Nephron (organoid): ENCODE measurements at regions not wholly inside any gene's neighbourhood (a gene's known extent, or its start where the extent isn't known, plus 50 kb on each side); places are given as distances from the start of the nearest gene placed in this dataset.
A peak's percentile ranks its signal among the peaks of the same experiment; 100 is the strongest.

Experiments
- H3K27ac Mint-ChIP-seq, 3 experiments: 2 replicates each; pipeline ENCODE4 v1.8.0; 2020; ENCODE audit warnings: mixed read lengths in 3 of 3, mild to moderate bottlenecking in 2 of 3, moderate library complexity in 1 of 3
- H3K27me3 Mint-ChIP-seq: 2 replicates; pipeline ENCODE4 v1.8.0; 2021; ENCODE audit warnings: low read depth, mild to moderate bottlenecking, moderate library complexity, mixed read lengths
- H3K36me3 Mint-ChIP-seq: 2 replicates; pipeline ENCODE4 v1.8.0; 2020; ENCODE audit warnings: low read depth, mixed read lengths
- H3K4me1 Mint-ChIP-seq: 2 replicates; pipeline ENCODE4 v1.8.0; 2020; ENCODE audit warnings: mixed read lengths
- H3K4me3 Mint-ChIP-seq, 3 experiments: 2 replicates each; pipeline ENCODE4 v1.8.0; 2020; ENCODE audit warnings: mild to moderate bottlenecking in 3 of 3, mixed read lengths in 3 of 3, moderate library complexity in 2 of 3
- H3K9me3 Mint-ChIP-seq: 2 replicates; pipeline ENCODE4 v1.8.0; 2020; ENCODE audit warnings: mixed read lengths
- CTCF ChIP-seq, 3 experiments: fragments of 200-600 bp; sonication (generic); IDR thresholded peaks; one replicate each; pipeline ENCODE4 v1.5.0; 2021; ENCODE audit warnings: antibody characterized with exemption in 3 of 3; ENCODE audit not compliant: unreplicated experiment in 3 of 3

- H3K9me3 Mint-ChIP-seq, result peaks cover 7% of the 10 kb centered on the region
- no peaks in the 10 kb centered on the region for H3K27me3 Mint-ChIP-seq
- no peaks in the 10 kb centered on the region for H3K4me1 Mint-ChIP-seq
- no peak overlapping the region for H3K27ac Mint-ChIP-seq
- H3K36me3 Mint-ChIP-seq, result no peaks in the 10 kb centered on the region
- no peak overlapping the region for H3K4me3 Mint-ChIP-seq
- TF ChIP-seq CTCF (IDR thresholded peaks at IDR 0.05; ENCODE audit: unreplicated experiment in 3 of 3), result no peak
Measured at GRCh38 chr1:60818969-60819701, 263.2 kb upstream of the NFIA start.

- Mint-ChIP-seq H3K36me3 (no peaks in the 10 kb centered on the region), H3K4me1 (peaks cover 16% of the 10 kb centered on the region), H3K27me3 (no peaks in the 10 kb centered on the region), H3K27ac (peak overlapping the region; percentile 42 to 68 (median 60)), H3K4me3 (no peak overlapping the region), H3K9me3 (peaks cover 7% of the 10 kb centered on the region)
- no peak for TF ChIP-seq CTCF (IDR thresholded peaks at IDR 0.05; ENCODE audit: unreplicated experiment in 3 of 3)
Measured at GRCh38 chr1:60813071-60813470, 269.3 kb upstream of the NFIA start.

GRCh38 chr1:60809204-60809980, 273.0 kb upstream of the NFIA start:
- peaks cover 7% of the 10 kb centered on the region for H3K36me3 Mint-ChIP-seq
- H3K9me3 Mint-ChIP-seq, result peaks cover 34% of the 10 kb centered on the region
- no peak overlapping the region for H3K27ac Mint-ChIP-seq
- no peaks in the 10 kb centered on the region for H3K27me3 Mint-ChIP-seq
- no peak for TF ChIP-seq CTCF (IDR thresholded peaks at IDR 0.05; ENCODE audit: unreplicated experiment in 3 of 3)
- H3K4me1 Mint-ChIP-seq, result peaks cover 16% of the 10 kb centered on the region
- no peak overlapping the region for H3K4me3 Mint-ChIP-seq

GRCh38 chr1:60808676-60809075, 273.7 kb upstream of the NFIA start:
- Mint-ChIP-seq H3K9me3 (peaks cover 36% of the 10 kb centered on the region), H3K4me3 (no peak overlapping the region), H3K4me1 (peaks cover 16% of the 10 kb centered on the region)

GRCh38 chr1:60802884-60803283, 279.5 kb upstream of the NFIA start:
- Mint-ChIP-seq H3K27ac (no peak overlapping the region), H3K9me3 (peaks cover 33% of the 10 kb centered on the region), H3K4me1 (no peaks in the 10 kb centered on the region), H3K36me3 (peaks cover 7% of the 10 kb centered on the region), H3K4me3 (no peak overlapping the region), H3K27me3 (no peaks in the 10 kb centered on the region)
- TF ChIP-seq CTCF (IDR thresholded peaks at IDR 0.05; ENCODE audit: unreplicated experiment in 3 of 3), result no peak

More at GRCh38 chr1:60808676-60809075, 273.7 kb upstream of the NFIA start:
- H3K36me3 Mint-ChIP-seq, result peaks cover 7% of the 10 kb centered on the region
- no peaks in the 10 kb centered on the region for H3K27me3 Mint-ChIP-seq
- TF ChIP-seq CTCF (IDR thresholded peaks at IDR 0.05; ENCODE audit: unreplicated experiment in 3 of 3), result no peak
- no peak overlapping the region for H3K27ac Mint-ChIP-seq
